SK-N-SH treated with all-trans-retinoic acid at 6 μM for 48 hours (cell line): ENCODE measurements at regions not wholly inside any gene's neighbourhood (a gene's known extent, or its start where the extent isn't known, plus 50 kb on each side); places are given as distances from the start of the nearest gene placed in this dataset.

ENCODE experiments used
- ATAC-seq: fragments of 200-7000 bp; cut with Tn5 transposase; 3 replicates; pipeline ENCODE4 v1.9.1; 2020; ENCODE audit warnings: mild to moderate bottlenecking, moderate library complexity
- ARNTL ChIP-seq: fragments of 450-650 bp; formaldehyde crosslinking; IDR thresholded peaks from 2 replicates; pipeline ENCODE4 v1.5.0; 2020; ENCODE audit warnings: low read depth, mild to moderate bottlenecking, moderate library complexity, borderline replicate concordance
- BACH2 ChIP-seq: fragments of 250-450 bp; sonication (Bioruptor Pico); IDR thresholded peaks from 2 replicates; pipeline ENCODE4 v1.9.0; 2021; ENCODE audit warnings: mild to moderate bottlenecking, borderline replicate concordance
- CREB5 ChIP-seq: fragments of 250-450 bp; sonication (Bioruptor Pico); IDR thresholded peaks from 2 replicates; pipeline ENCODE4 v1.5.1; 2020; ENCODE audit warnings: low read depth, mild to moderate bottlenecking, moderate library complexity
- CSDC2 ChIP-seq: fragments of 250-450 bp; sonication (Bioruptor Pico); IDR thresholded peaks from 2 replicates; pipeline ENCODE4 v1.5.0; 2020; ENCODE audit warnings: mild to moderate bottlenecking, moderate library complexity
- CSRNP3 ChIP-seq: fragments of 250-450 bp; sonication (Bioruptor Pico); IDR thresholded peaks from 2 replicates; pipeline ENCODE4 v1.5.1; 2021; ENCODE audit warnings: mild to moderate bottlenecking, moderate library complexity
- ESRRG ChIP-seq: fragments of 250-450 bp; sonication (Bioruptor Pico); IDR thresholded peaks from 2 replicates; pipeline ENCODE4 v1.6.1; 2021; ENCODE audit warnings: mild to moderate bottlenecking
- GLIS3 ChIP-seq: fragments of 250-450 bp; sonication (Bioruptor Pico); IDR thresholded peaks from 2 replicates; pipeline ENCODE4 v1.5.0; 2020; ENCODE audit warnings: mild to moderate bottlenecking, moderate library complexity
- OSR1 ChIP-seq: fragments of 250-450 bp; sonication (Bioruptor Pico); IDR thresholded peaks from 2 replicates; pipeline ENCODE4 v1.8.0; 2022; ENCODE audit warnings: moderate library complexity, mild to moderate bottlenecking, inconsistent platforms
- POU6F1 ChIP-seq: fragments of 250-450 bp; sonication (Bioruptor Pico); IDR thresholded peaks from 2 replicates; pipeline ENCODE4 v1.8.0; 2021; ENCODE audit warnings: low read depth, mild to moderate bottlenecking, moderate library complexity, borderline replicate concordance
- RARB ChIP-seq: fragments of 250-450 bp; sonication (Bioruptor Pico); IDR thresholded peaks from 2 replicates; pipeline ENCODE4 v1.8.0; 2021; ENCODE audit warnings: mild to moderate bottlenecking, moderate library complexity
- SNAI2 ChIP-seq: fragments of 250-450 bp; sonication (Bioruptor Pico); IDR thresholded peaks from 2 replicates; pipeline ENCODE4 v1.5.0; 2020; ENCODE audit warnings: mild to moderate bottlenecking, moderate library complexity
- TCF4 ChIP-seq: fragments of 250-450 bp; sonication (Bioruptor Pico); IDR thresholded peaks from 2 replicates; pipeline ENCODE4 v1.8.0; 2021; ENCODE audit warnings: mild to moderate bottlenecking, moderate library complexity, borderline replicate concordance
- TOX ChIP-seq: fragments of 250-450 bp; sonication (Bioruptor Pico); IDR thresholded peaks from 2 replicates; pipeline ENCODE4 v1.8.0; 2021; ENCODE audit warnings: mild to moderate bottlenecking, moderate library complexity, borderline replicate concordance
- ZFP3 ChIP-seq: fragments of 250-450 bp; sonication (Bioruptor Pico); IDR thresholded peaks from 2 replicates; pipeline ENCODE4 v1.5.0; 2020; ENCODE audit warnings: mild to moderate bottlenecking, moderate library complexity
- ZFP30 ChIP-seq: fragments of 450-650 bp; formaldehyde crosslinking; IDR thresholded peaks from 2 replicates; pipeline ENCODE4 v1.5.0; 2022; ENCODE audit warnings: mild to moderate bottlenecking, moderate library complexity
- ZNF565 ChIP-seq: fragments of 450-650 bp; formaldehyde crosslinking; conservative IDR thresholded peaks from 2 replicates; pipeline ENCODE4 v1.5.0; 2020; ENCODE audit warnings: low read depth, mild to moderate bottlenecking, moderate library complexity
- ZNF70 ChIP-seq: fragments of 450-650 bp; formaldehyde crosslinking; IDR thresholded peaks from 2 replicates; pipeline ENCODE4 v1.5.0; 2020; ENCODE audit warnings: mild to moderate bottlenecking, moderate library complexity
- TF ChIP-seq, protein P1 (sequence below): fragments of 250-450 bp; sonication (Bioruptor Pico); IDR thresholded peaks from 2 replicates; pipeline ENCODE4 v1.5.0; 2020; ENCODE audit warnings: mild to moderate bottlenecking, moderate library complexity
- TF ChIP-seq, protein P2 (sequence below): fragments of 250-450 bp; sonication (Bioruptor Pico); IDR thresholded peaks from 2 replicates; pipeline ENCODE4 v1.8.0; 2020; ENCODE audit warnings: mild to moderate bottlenecking, moderate library complexity, borderline replicate concordance

DNA sequence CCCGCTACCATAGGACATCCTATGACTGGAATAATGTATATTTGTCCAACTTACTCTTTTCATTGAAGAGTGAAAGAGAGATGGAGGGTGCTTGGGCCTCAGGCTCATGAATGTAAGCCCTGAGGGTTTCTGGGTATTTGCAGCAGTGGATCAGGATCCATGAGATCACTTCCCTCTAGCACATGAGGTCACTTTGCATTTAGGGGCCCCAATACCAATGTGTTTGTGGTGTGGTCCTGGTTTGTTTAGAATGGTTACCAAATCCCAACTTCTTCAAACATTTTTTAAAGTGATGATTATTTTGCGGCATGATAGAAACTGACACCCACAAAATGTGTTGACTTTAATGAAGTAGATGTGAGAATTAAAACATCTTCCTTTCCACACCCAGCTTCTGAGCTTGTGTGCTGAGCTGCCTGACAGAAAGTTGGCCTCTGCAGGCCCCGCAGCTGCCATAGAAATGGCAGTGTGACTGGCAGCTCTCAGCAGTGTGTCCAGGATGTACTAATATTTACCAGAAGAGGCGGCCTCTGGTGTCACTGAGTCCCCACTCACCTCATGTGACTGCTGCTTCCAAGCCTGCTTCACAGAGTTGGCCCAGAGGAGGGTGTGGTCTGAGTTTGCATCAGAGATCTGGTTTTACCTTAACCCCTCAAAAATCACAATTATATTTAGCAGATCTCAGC, 447.6 kb upstream of the NPVF start:
- ATAC-seq, result no peak
- no peak for TF ChIP-seq ESRRG (CRISPR knock-in tag)
- no peak for TF ChIP-seq ARNTL (CRISPR knock-in tag)
- TF ChIP-seq BACH2 (CRISPR knock-in tag), result no peak
- TF ChIP-seq, protein P1, sequence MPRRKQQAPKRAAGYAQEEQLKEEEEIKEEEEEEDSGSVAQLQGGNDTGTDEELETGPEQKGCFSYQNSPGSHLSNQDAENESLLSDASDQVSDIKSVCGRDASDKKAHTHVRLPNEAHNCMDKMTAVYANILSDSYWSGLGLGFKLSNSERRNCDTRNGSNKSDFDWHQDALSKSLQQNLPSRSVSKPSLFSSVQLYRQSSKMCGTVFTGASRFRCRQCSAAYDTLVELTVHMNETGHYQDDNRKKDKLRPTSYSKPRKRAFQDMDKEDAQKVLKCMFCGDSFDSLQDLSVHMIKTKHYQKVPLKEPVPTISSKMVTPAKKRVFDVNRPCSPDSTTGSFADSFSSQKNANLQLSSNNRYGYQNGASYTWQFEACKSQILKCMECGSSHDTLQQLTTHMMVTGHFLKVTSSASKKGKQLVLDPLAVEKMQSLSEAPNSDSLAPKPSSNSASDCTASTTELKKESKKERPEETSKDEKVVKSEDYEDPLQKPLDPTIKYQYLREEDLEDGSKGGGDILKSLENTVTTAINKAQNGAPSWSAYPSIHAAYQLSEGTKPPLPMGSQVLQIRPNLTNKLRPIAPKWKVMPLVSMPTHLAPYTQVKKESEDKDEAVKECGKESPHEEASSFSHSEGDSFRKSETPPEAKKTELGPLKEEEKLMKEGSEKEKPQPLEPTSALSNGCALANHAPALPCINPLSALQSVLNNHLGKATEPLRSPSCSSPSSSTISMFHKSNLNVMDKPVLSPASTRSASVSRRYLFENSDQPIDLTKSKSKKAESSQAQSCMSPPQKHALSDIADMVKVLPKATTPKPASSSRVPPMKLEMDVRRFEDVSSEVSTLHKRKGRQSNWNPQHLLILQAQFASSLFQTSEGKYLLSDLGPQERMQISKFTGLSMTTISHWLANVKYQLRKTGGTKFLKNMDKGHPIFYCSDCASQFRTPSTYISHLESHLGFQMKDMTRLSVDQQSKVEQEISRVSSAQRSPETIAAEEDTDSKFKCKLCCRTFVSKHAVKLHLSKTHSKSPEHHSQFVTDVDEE, result no peak
- no peak for TF ChIP-seq CSRNP3 (CRISPR knock-in tag)
- TF ChIP-seq ZNF565 (CRISPR knock-in tag), result no peak
- no peak for TF ChIP-seq TOX (CRISPR knock-in tag)
- TF ChIP-seq OSR1 (CRISPR knock-in tag), result no peak
- no peak for TF ChIP-seq ZFP30 (CRISPR knock-in tag)
- TF ChIP-seq ZNF70, result no peak
- TF ChIP-seq ZFP3, result no peak
- no peak for TF ChIP-seq SNAI2
- no peak for TF ChIP-seq TCF4
- TF ChIP-seq, protein P2, sequence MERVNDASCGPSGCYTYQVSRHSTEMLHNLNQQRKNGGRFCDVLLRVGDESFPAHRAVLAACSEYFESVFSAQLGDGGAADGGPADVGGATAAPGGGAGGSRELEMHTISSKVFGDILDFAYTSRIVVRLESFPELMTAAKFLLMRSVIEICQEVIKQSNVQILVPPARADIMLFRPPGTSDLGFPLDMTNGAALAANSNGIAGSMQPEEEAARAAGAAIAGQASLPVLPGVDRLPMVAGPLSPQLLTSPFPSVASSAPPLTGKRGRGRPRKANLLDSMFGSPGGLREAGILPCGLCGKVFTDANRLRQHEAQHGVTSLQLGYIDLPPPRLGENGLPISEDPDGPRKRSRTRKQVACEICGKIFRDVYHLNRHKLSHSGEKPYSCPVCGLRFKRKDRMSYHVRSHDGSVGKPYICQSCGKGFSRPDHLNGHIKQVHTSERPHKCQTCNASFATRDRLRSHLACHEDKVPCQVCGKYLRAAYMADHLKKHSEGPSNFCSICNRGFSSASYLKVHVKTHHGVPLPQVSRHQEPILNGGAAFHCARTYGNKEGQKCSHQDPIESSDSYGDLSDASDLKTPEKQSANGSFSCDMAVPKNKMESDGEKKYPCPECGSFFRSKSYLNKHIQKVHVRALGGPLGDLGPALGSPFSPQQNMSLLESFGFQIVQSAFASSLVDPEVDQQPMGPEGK (CRISPR knock-in tag), result no peak
- TF ChIP-seq POU6F1 (CRISPR knock-in tag), result no peak
- TF ChIP-seq RARB, result no peak
- no peak for TF ChIP-seq CREB5 (CRISPR knock-in tag)

DNA sequence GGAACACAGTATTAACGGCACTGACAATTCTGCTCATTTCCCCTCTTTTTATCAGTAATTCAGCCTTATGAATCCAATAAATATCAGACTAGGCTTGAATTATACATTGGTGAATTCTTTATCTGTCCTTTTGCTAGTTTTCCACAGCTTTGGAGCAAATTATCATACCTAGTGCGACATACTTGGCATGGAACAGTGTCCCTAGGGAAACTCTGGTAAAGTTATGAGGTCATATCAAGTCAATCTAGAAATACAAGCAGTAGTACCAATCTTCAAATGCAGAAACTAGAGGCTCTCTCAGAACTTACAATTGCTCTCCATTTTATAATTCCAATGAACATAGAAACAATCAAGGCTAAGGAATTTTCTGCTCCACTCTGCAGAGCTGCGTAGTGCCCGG, 449.3 kb upstream of the NPVF start:
- ATAC-seq, result no peak
- TF ChIP-seq ZFP30 (CRISPR knock-in tag) (no peak), ARNTL (CRISPR knock-in tag) (no peak)

- no peak for ATAC-seq
- TF ChIP-seq ARNTL (CRISPR knock-in tag), result no peak
- TF ChIP-seq GLIS3 (CRISPR knock-in tag), result no peak
- TF ChIP-seq, protein P2 (CRISPR knock-in tag), result no peak
- TF ChIP-seq ZNF70, result no peak
- no peak for TF ChIP-seq BACH2 (CRISPR knock-in tag)
- TF ChIP-seq ZFP30 (CRISPR knock-in tag), result no peak
- no peak for TF ChIP-seq POU6F1 (CRISPR knock-in tag)
- TF ChIP-seq CSDC2 (CRISPR knock-in tag), result no peak
- no peak for TF ChIP-seq TCF4
- no peak for TF ChIP-seq ZNF565 (CRISPR knock-in tag)
- no peak for TF ChIP-seq CSRNP3 (CRISPR knock-in tag)
- TF ChIP-seq ZFP3, result no peak
- no peak for TF ChIP-seq CREB5 (CRISPR knock-in tag)
- no peak for TF ChIP-seq SNAI2
Measured at GRCh38 chr7:25678215-25678614, 449.9 kb upstream of the NPVF start.
